GM12878 (cell line): ENCODE measurements at regions not wholly inside any gene's neighbourhood (a gene's known extent, or its start where the extent isn't known, plus 50 kb on each side); places are given as distances from the start of the nearest gene placed in this dataset.

Experiments used
- ATAC-seq: fragments of 200-7000 bp; cut with Tn5 transposase; 3 replicates; pipeline ENCODE4 v1.9.1; 2020; ENCODE audit warnings: mild to moderate bottlenecking, moderate library complexity
- BruUV-seq: library from RNA; stranded (reverse); fragments of 400-500 nt; replicated peaks from 2 replicates; lab custom pipeline; 2021; lab: Mats Ljungman, UMichigan
- CTCF ChIA-PET: fragments of 300-600 bp; sonication (Branson Sonifier 250); formaldehyde crosslinking; extraction: SDS; loops from one replicate; lab custom pipeline; 2021; ENCODE audit warnings: inconsistent platforms; lab: Yijun Ruan, JAX
- POLR2A ChIA-PET: fragments of 350-600 bp; formaldehyde crosslinking; extraction: SDS; loops from one replicate; lab custom pipeline; 2021; ENCODE audit warnings: inconsistent platforms; lab: Charles Lee
- RAD21 ChIA-PET: fragments of 300-600 bp; sonication (Branson Sonifier 250); formaldehyde crosslinking; loops from one replicate; lab custom pipeline; 2023; ENCODE audit warnings: antibody characterized with exemption; ENCODE audit not compliant: unreplicated experiment; lab: Charles Lee
- SMC1A ChIA-PET: fragments of 300-600 bp; sonication (Branson Sonifier 250); formaldehyde crosslinking; loops from one replicate; lab custom pipeline; 2023; ENCODE audit not compliant: unreplicated experiment, uncharacterized antibody; lab: Charles Lee
- DNase-seq: peaks from one replicate; pipeline ENCODE4 v3.0.0-alpha.2; 2011; ENCODE audit warnings: low read depth, low spot score
- FAIRE-seq: peaks from 3 replicates; lab custom pipeline; 2011; peaks lifted over from hg19 to GRCh38; lab: Jason Lieb, UNC
- H2AFZ ChIP-seq: 2 replicates; pipeline ENCODE4 v1.6.0; 2011; ENCODE audit warnings: low read depth, low read length, control low read depth; ENCODE audit not compliant: control insufficient read depth
- H3K27ac ChIP-seq: 2 replicates; pipeline ENCODE4 v1.5.1; 2011; ENCODE audit warnings: control low read depth; ENCODE audit not compliant: control insufficient read depth, insufficient read depth
- H3K27me3 ChIP-seq, 2 experiments: replicated peaks in 1 of 2; 2 replicates each; pipeline versions ENCODE4 v1.6.0 to v1.6.1; 2011; ENCODE audit warnings: low read length in 1 of 2; ENCODE audit not compliant: control insufficient read depth in 2 of 2, insufficient read depth in 2 of 2
- H3K36me3 ChIP-seq, 2 experiments: 2 replicates each; pipeline ENCODE4 v1.5.1; 2011; ENCODE audit warnings: low read length in 1 of 2; ENCODE audit not compliant: control insufficient read depth in 2 of 2, insufficient read depth in 2 of 2
- H3K4me1 ChIP-seq: 2 replicates; pipeline ENCODE4 v1.6.1; 2011; ENCODE audit warnings: mild to moderate bottlenecking, low read length, moderate library complexity, mixed read lengths; ENCODE audit not compliant: control insufficient read depth, insufficient read depth
- H3K4me2 ChIP-seq: 2 replicates; pipeline ENCODE4 v1.6.0; 2011; ENCODE audit warnings: control low read depth; ENCODE audit not compliant: control insufficient read depth, insufficient read depth
- H3K4me3 ChIP-seq: fragments of 200-600 bp; sonication (generic); 2 replicates; pipeline ENCODE4 v1.5.1; 2016
- H3K79me2 ChIP-seq: 2 replicates; pipeline ENCODE4 v1.6.0; 2011; ENCODE audit warnings: low read length; ENCODE audit not compliant: control insufficient read depth, insufficient read depth
- H3K9ac ChIP-seq: 2 replicates; pipeline ENCODE4 v1.8.0; 2011; ENCODE audit warnings: low read length, control low read depth, mixed read lengths; ENCODE audit not compliant: control insufficient read depth, insufficient read depth
- H3K9me3 ChIP-seq: replicated peaks from 3 replicates; pipeline ENCODE4 v1.5.1; 2011; ENCODE audit warnings: mild to moderate bottlenecking, low read length; ENCODE audit not compliant: control insufficient read depth, insufficient read depth
- H4K20me1 ChIP-seq: 2 replicates; pipeline ENCODE4 v1.6.0; 2011; ENCODE audit not compliant: control insufficient read depth, insufficient read depth
- BCLAF1 ChIP-seq: fragments of 450-650 bp; IDR thresholded peaks from 2 replicates; pipeline ENCODE4 v1.6.1; 2017; ENCODE audit warnings: antibody characterized with exemption, mild to moderate bottlenecking, moderate library complexity
- E4F1 ChIP-seq: fragments of 450-650 bp; IDR thresholded peaks from 2 replicates; pipeline ENCODE4 v1.6.1; 2018; ENCODE audit warnings: borderline replicate concordance, mild to moderate bottlenecking; ENCODE audit not compliant: partially characterized antibody
- EGR1 ChIP-seq, 2 experiments: IDR thresholded peaks; 1 replicate in 1 of 2; 2 replicates in 1 of 2; pipeline ENCODE4 v1.6.1; 2011 to 2012; ENCODE audit warnings: low read depth in 2 of 2, low read length in 2 of 2, borderline replicate concordance in 1 of 2, mild to moderate bottlenecking in 1 of 2, moderate library complexity in 1 of 2
- IRF4 ChIP-seq: IDR thresholded peaks from 2 replicates; pipeline ENCODE4 v1.6.1; 2011; ENCODE audit warnings: low read depth, low read length
- MEF2B ChIP-seq: fragments of 450-650 bp; IDR thresholded peaks from 2 replicates; pipeline ENCODE4 v1.6.1; 2018; ENCODE audit warnings: mild to moderate bottlenecking, moderate library complexity; ENCODE audit not compliant: partially characterized antibody, poor library complexity, severe bottlenecking
- PAX5 ChIP-seq: IDR thresholded peaks from 2 replicates; pipeline ENCODE4 v1.6.1; 2011; ENCODE audit warnings: low read depth, low read length, borderline replicate concordance
- POLR2AphosphoS5 ChIP-seq: IDR thresholded peaks from 2 replicates; pipeline ENCODE4 v1.6.1; 2011; ENCODE audit warnings: mild to moderate bottlenecking, low read length, inconsistent platforms
- RB1 ChIP-seq: fragments of 450-650 bp; formaldehyde crosslinking; IDR thresholded peaks from 2 replicates; pipeline ENCODE4 v1.6.1; 2017; ENCODE audit warnings: mild to moderate bottlenecking, borderline replicate concordance
- RELB ChIP-seq: fragments of 450-650 bp; IDR thresholded peaks from 2 replicates; pipeline ENCODE4 v1.6.1; 2017; ENCODE audit warnings: low read depth, mild to moderate bottlenecking, moderate library complexity
- TAF1 ChIP-seq: IDR thresholded peaks from 2 replicates; pipeline ENCODE4 v1.6.1; 2011; ENCODE audit warnings: mild to moderate bottlenecking, low read depth, low read length, borderline replicate concordance
- USF2 ChIP-seq: IDR thresholded peaks from 2 replicates; pipeline ENCODE4 v1.6.1; 2011; ENCODE audit warnings: low read depth, low read length, improper control_type of control experiment, borderline replicate concordance
- YBX1 ChIP-seq: fragments of 450-650 bp; IDR thresholded peaks from 2 replicates; pipeline ENCODE4 v1.6.1; 2016; ENCODE audit warnings: antibody characterized with exemption
- WGBS: methylation state at CpG from one replicate; pipeline ENCODE4 v1.1.6; 2016; ENCODE audit warnings: low lambda C conversion rate; ENCODE audit not compliant: insufficient replicate concordance, insufficient coverage; ENCODE audit errors: missing lambda C conversion rate; 5-methylcytosine and 5-hydroxymethylcytosine counted together
- in situ Hi-C: fragments of 300-500 bp; cut with MboI; formaldehyde crosslinking; loops from 9 replicates; pipeline ENCODE4 v1.14.3; 2018; ENCODE audit warnings: mixed read lengths
- intact Hi-C: fragments of 100-400 bp; cut with micrococcal nuclease; formaldehyde crosslinking; loops from one replicate; pipeline ENCODE4 v1.14.2; 2022; ENCODE audit not compliant: unreplicated experiment

- TF ChIP-seq MEF2B, result no peak
- no peak for TF ChIP-seq PAX5
- no peak for TF ChIP-seq USF2
- TF ChIP-seq YBX1, result no peak
- no peak for TF ChIP-seq EGR1 (IDR thresholded peaks at IDR 0.05; ENCODE audit: borderline replicate concordance in 1 of 2, low read depth in 2 of 2, low read length in 2 of 2)
- no peak for TF ChIP-seq E4F1
- TF ChIP-seq RB1, result no peak
These were observed 334.7 kb downstream of the HRH4 start (continued) for GRCh38 chr18:24795129-24795528.

GRCh38 chr18:24797981-24798380, 337.5 kb downstream of the HRH4 start:
- H3K4me3 ChIP-seq, result no peak overlapping the region
- H2AFZ ChIP-seq, result no peak overlapping the region
- intact Hi-C loops (no loop called here), in situ Hi-C loops (no loop called here)
- H3K4me2 ChIP-seq, result no peak overlapping the region
- H3K4me1 ChIP-seq, result no peaks in the 10 kb centered on the region
- POLR2A ChIA-PET, result no interaction called here
- no peaks in the 10 kb centered on the region for H3K27me3 ChIP-seq
- WGBS, result 2% methylated on average over 3 of the region's 3 CpGs
- CTCF ChIA-PET, result no interaction called here
- H3K9ac ChIP-seq, result no peak overlapping the region
- no peaks in the 10 kb centered on the region for H4K20me1 ChIP-seq
- H3K79me2 ChIP-seq, result no peaks in the 10 kb centered on the region
- SMC1A ChIA-PET, result no interaction called here
- FAIRE-seq (no peak), ATAC-seq (no peak), DNase-seq (no peak)
- no peaks in the 10 kb centered on the region for H3K9me3 ChIP-seq
- RAD21 ChIA-PET, result no interaction called here
- H3K36me3 ChIP-seq, result no peaks in the 10 kb centered on the region
- no peak overlapping the region for H3K27ac ChIP-seq
- BruUV-seq, result no TSS peak
- TF ChIP-seq IRF4 (no peak), POLR2AphosphoS5 (no peak), E4F1 (no peak), BCLAF1 (no peak), RELB (no peak), TAF1 (no peak)
